ENCODE measurements at regions not wholly inside any gene's neighbourhood (a gene's known extent, or its start where the extent isn't known, plus 50 kb on each side); places are given as distances from the start of the nearest gene placed in this dataset.

DNA sequence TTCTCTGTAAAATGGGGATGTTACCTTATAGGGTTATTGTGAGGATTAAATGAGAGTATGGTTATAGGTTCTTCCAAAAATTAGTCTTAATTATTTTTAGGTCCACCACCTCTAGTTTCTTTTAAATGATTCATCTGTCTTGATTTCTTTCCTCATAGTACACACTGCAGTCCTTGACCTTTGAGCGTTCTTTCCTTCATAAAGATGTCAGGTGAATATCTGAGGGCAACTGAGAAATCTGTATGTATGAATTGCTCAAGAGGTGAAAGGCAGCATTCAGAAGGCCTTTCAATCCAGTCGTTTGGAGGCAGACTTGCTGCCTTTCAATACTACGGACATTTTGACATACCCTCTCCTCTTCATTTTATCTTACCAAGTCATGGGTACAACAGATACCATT, 380.7 kb downstream of the INSC start:
- Histone ChIP-seq H3K79me2 (ENCODE audit: insufficient read depth, low read length) (no peaks in the 10 kb centered on the region), H3K9me3 (replicated peaks in 1 of 2; ENCODE audit: control insufficient read depth in 1 of 2, insufficient read depth in 1 of 2, low read length in 2 of 2) (no peaks in the 10 kb centered on the region), H3K4me3 (replicated peaks in 1 of 3; ENCODE audit: low read depth in 2 of 3, low read length in 3 of 3) (no peak overlapping the region), H3K9ac (ENCODE audit: insufficient read depth, low read length, poor library complexity, severe bottlenecking) (no peak overlapping the region), H4K20me1 (ENCODE audit: insufficient read depth, low read length) (no peaks in the 10 kb centered on the region), H3K27me3 (ENCODE audit: control insufficient read depth in 2 of 2, insufficient read depth in 2 of 2, low read length in 2 of 2) (no peaks in the 10 kb centered on the region), H3K36me3 (replicated peaks in 1 of 2; ENCODE audit: control insufficient read depth in 1 of 2, insufficient read depth in 2 of 2, low read length in 2 of 2) (no peaks in the 10 kb centered on the region), H3K27ac (ENCODE audit: low read depth in 1 of 2, low read length in 2 of 2) (no peak overlapping the region), H3K4me2 (replicated peaks; ENCODE audit: extremely low read depth, low read length, poor library complexity, severe bottlenecking) (no peak overlapping the region), H2AFZ (ENCODE audit: insufficient read depth, low read depth, low read length, poor library complexity, severe bottlenecking) (no peak overlapping the region), H3K4me1 (ENCODE audit: control insufficient read depth in 1 of 2, insufficient read depth in 2 of 2, low read length in 2 of 2) (no peaks in the 10 kb centered on the region)
- TF ChIP-seq, protein P1, sequence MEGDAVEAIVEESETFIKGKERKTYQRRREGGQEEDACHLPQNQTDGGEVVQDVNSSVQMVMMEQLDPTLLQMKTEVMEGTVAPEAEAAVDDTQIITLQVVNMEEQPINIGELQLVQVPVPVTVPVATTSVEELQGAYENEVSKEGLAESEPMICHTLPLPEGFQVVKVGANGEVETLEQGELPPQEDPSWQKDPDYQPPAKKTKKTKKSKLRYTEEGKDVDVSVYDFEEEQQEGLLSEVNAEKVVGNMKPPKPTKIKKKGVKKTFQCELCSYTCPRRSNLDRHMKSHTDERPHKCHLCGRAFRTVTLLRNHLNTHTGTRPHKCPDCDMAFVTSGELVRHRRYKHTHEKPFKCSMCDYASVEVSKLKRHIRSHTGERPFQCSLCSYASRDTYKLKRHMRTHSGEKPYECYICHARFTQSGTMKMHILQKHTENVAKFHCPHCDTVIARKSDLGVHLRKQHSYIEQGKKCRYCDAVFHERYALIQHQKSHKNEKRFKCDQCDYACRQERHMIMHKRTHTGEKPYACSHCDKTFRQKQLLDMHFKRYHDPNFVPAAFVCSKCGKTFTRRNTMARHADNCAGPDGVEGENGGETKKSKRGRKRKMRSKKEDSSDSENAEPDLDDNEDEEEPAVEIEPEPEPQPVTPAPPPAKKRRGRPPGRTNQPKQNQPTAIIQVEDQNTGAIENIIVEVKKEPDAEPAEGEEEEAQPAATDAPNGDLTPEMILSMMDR (IDR thresholded peaks at IDR 0.05): no peak
- H3K27me3 Mint-ChIP-seq (ENCODE audit: low read depth in 3 of 3): peaks cover 2 to 5% (median 4%) of the 10 kb centered on the region in 3 donors
- no peak for DNase-seq
- H3K4me3 Mint-ChIP-seq: no peak overlapping the region
- H3K4me1 Mint-ChIP-seq: no peaks in the 10 kb centered on the region
- intact Hi-C loops (cut with micrococcal nuclease): no loop called here
- H3K36me3 Mint-ChIP-seq: no peaks in the 10 kb centered on the region
- 100% methylated on average over 1 of the region's 3 CpGs for WGBS (ENCODE audit: insufficient coverage)
- no peak overlapping the region for H3K27ac Mint-ChIP-seq
- peaks cover 1 to 11% (median 4%) of the 10 kb centered on the region in 7 donors for H3K9me3 Mint-ChIP-seq

DNA sequence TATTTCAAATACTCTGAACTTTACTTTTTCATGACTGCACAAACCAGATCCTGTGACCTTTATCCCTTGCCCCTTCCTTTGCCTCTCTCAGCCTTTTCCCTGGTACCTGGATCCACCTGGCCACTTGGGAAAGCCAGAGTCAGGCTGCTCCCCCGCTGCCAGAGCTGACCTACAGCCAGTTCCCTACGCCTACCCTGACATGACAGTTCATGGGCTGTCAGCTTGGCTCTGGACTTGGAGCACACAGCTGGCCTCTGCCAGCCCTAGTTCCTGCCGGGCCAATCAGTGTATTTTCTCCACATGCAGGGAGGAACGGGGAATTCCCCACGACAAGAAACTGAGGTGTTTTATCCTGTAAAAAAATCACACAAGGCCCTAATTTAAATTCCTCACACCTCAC, 382.6 kb downstream of the INSC start:
- no peaks in the 10 kb centered on the region for H3K36me3 ChIP-seq (replicated peaks in 1 of 2; ENCODE audit: control insufficient read depth in 1 of 2, insufficient read depth in 2 of 2, low read length in 2 of 2)
- H3K9me3 Mint-ChIP-seq: peaks cover 0 to 11% (median 4%) of the 10 kb centered on the region in 7 donors
- no peaks in the 10 kb centered on the region for H3K36me3 Mint-ChIP-seq
- no peaks in the 10 kb centered on the region for H3K79me2 ChIP-seq (ENCODE audit: insufficient read depth, low read length)
- H3K4me2 ChIP-seq (replicated peaks; ENCODE audit: extremely low read depth, low read length, poor library complexity, severe bottlenecking): no peak overlapping the region
- no peak for DNase-seq
- no peak overlapping the region for H3K4me3 Mint-ChIP-seq
- H3K9ac ChIP-seq (ENCODE audit: insufficient read depth, low read length, poor library complexity, severe bottlenecking): no peak overlapping the region
- H3K4me3 ChIP-seq (replicated peaks in 1 of 3; ENCODE audit: low read depth in 2 of 3, low read length in 3 of 3): no peak overlapping the region
- TF ChIP-seq, protein P1 (IDR thresholded peaks at IDR 0.05): no peak
- no peak overlapping the region for H3K27ac Mint-ChIP-seq
- H2AFZ ChIP-seq (ENCODE audit: insufficient read depth, low read depth, low read length, poor library complexity, severe bottlenecking): no peak overlapping the region
- H3K4me1 Mint-ChIP-seq: no peaks in the 10 kb centered on the region
- H3K27me3 ChIP-seq (ENCODE audit: control insufficient read depth in 2 of 2, insufficient read depth in 2 of 2, low read length in 2 of 2): no peaks in the 10 kb centered on the region
- H3K9me3 ChIP-seq (replicated peaks in 1 of 2; ENCODE audit: control insufficient read depth in 1 of 2, insufficient read depth in 1 of 2, low read length in 2 of 2): no peaks in the 10 kb centered on the region
- 90% methylated on average over 2 of the region's 5 CpGs for WGBS (ENCODE audit: insufficient coverage)
- intact Hi-C loops (cut with micrococcal nuclease): no loop called here
- no peaks in the 10 kb centered on the region for H4K20me1 ChIP-seq (ENCODE audit: insufficient read depth, low read length)
- H3K27ac ChIP-seq (ENCODE audit: low read depth in 1 of 2, low read length in 2 of 2): no peak overlapping the region
- H3K27me3 Mint-ChIP-seq (ENCODE audit: low read depth in 3 of 3): peaks cover 2 to 5% (median 4%) of the 10 kb centered on the region in 3 donors
- no peaks in the 10 kb centered on the region for H3K4me1 ChIP-seq (ENCODE audit: control insufficient read depth in 1 of 2, insufficient read depth in 2 of 2, low read length in 2 of 2)
